CD14-positive monocyte (primary cell): ENCODE measurements at regions not wholly inside any gene's neighbourhood (a gene's known extent, or its start where the extent isn't known, plus 50 kb on each side); places are given as distances from the start of the nearest gene placed in this dataset.

Experiments
- DNase-seq, 3 donors: peaks; one replicate each; pipeline ENCODE4 v3.0.0-alpha.2; 2011 to 2022
- H2AFZ ChIP-seq: 2 replicates; pipeline ENCODE4 v1.6.0; 2012; ENCODE audit warnings: mild to moderate bottlenecking, low read depth, low read length, inconsistent platforms; ENCODE audit not compliant: insufficient read depth, poor library complexity, severe bottlenecking
- H3K27ac ChIP-seq, 2 donors: 1 replicate in 1 of 2; 2 replicates in 1 of 2; pipeline ENCODE4 v1.5.1; 2012 to 2013; ENCODE audit warnings: low read length in 2 of 2, control low read depth in 1 of 2, inconsistent platforms in 1 of 2, low read depth in 1 of 2, mild to moderate bottlenecking in 1 of 2
- H3K27me3 ChIP-seq, 2 donors: one replicate each; pipeline versions ENCODE4 v1.6.0 to v1.6.1; 2011 to 2013; ENCODE audit warnings: low read length in 2 of 2; ENCODE audit not compliant: control insufficient read depth in 2 of 2, insufficient read depth in 2 of 2
- H3K36me3 ChIP-seq, 2 donors: replicated peaks in 1 of 2; 1 replicate in 1 of 2; 2 replicates in 1 of 2; pipeline versions ENCODE4 v1.5.1 to v1.6.1; 2012 to 2013; ENCODE audit warnings: low read length in 2 of 2, control low read depth in 1 of 2, inconsistent platforms in 1 of 2, mild to moderate bottlenecking in 1 of 2; ENCODE audit not compliant: insufficient read depth in 2 of 2, control insufficient read depth in 1 of 2
- H3K4me1 ChIP-seq, 2 donors: 1 replicate in 1 of 2; 2 replicates in 1 of 2; pipeline versions ENCODE4 v1.5.1 to v1.6.1; 2012 to 2013; ENCODE audit warnings: low read length in 2 of 2, control low read depth in 1 of 2, inconsistent platforms in 1 of 2, mild to moderate bottlenecking in 1 of 2, moderate library complexity in 1 of 2; ENCODE audit not compliant: insufficient read depth in 2 of 2, control insufficient read depth in 1 of 2
- H3K4me2 ChIP-seq: replicated peaks from 2 replicates; pipeline ENCODE3; 2012; ENCODE audit warnings: low read length, moderate library complexity, mild to moderate bottlenecking; ENCODE audit not compliant: poor library complexity, severe bottlenecking; ENCODE audit errors: extremely low read depth
- H3K4me3 ChIP-seq, 3 experiments: fragments of 200-600 bp in 1 of 3; sonication (generic) in 1 of 3; replicated peaks in 1 of 3; 1 replicate in 2 of 3; 2 replicates in 1 of 3; pipeline ENCODE4 v1.5.1; 2011 to 2013; ENCODE audit warnings: low read length in 3 of 3, mild to moderate bottlenecking in 3 of 3, control low read depth in 2 of 3, low read depth in 2 of 3, inconsistent platforms in 1 of 3, moderate library complexity in 1 of 3
- H3K79me2 ChIP-seq: 2 replicates; pipeline ENCODE4 v1.6.0; 2012; ENCODE audit warnings: mild to moderate bottlenecking, control low read depth, inconsistent platforms, low read length, moderate library complexity; ENCODE audit not compliant: insufficient read depth
- H3K9ac ChIP-seq: 2 replicates; pipeline ENCODE4 v1.6.0; 2017; ENCODE audit warnings: low read length, mild to moderate bottlenecking; ENCODE audit not compliant: insufficient read depth, poor library complexity, severe bottlenecking
- H3K9me3 ChIP-seq, 2 donors: replicated peaks in 1 of 2; 1 replicate in 1 of 2; 2 replicates in 1 of 2; pipeline versions ENCODE4 v1.5.1 to v1.6.1; 2012 to 2013; ENCODE audit warnings: low read length in 2 of 2, control low read depth in 1 of 2; ENCODE audit not compliant: control insufficient read depth in 1 of 2, insufficient read depth in 1 of 2
- H4K20me1 ChIP-seq: 2 replicates; pipeline ENCODE4 v1.6.0; 2012; ENCODE audit warnings: mild to moderate bottlenecking, low read length, control low read depth, moderate library complexity; ENCODE audit not compliant: insufficient read depth
- H3K27ac Mint-ChIP-seq, 7 donors: one replicate each; pipeline ENCODE4 v1.8.0; 2020; ENCODE audit warnings: mild to moderate bottlenecking in 7 of 7, mixed read lengths in 7 of 7, moderate library complexity in 6 of 7, inconsistent platforms in 2 of 7
- H3K27me3 Mint-ChIP-seq, 3 donors: one replicate each; pipeline ENCODE4 v1.8.0; 2021 to 2022; ENCODE audit warnings: low read depth in 3 of 3, mild to moderate bottlenecking in 3 of 3, mixed read lengths in 3 of 3, moderate library complexity in 3 of 3, inconsistent platforms in 1 of 3
- H3K36me3 Mint-ChIP-seq, 2 donors: one replicate each; pipeline ENCODE4 v1.8.0; 2020; ENCODE audit warnings: mixed read lengths in 2 of 2, inconsistent platforms in 1 of 2, mild to moderate bottlenecking in 1 of 2
- H3K4me1 Mint-ChIP-seq: one replicate; pipeline ENCODE4 v1.8.0; 2020; ENCODE audit warnings: mild to moderate bottlenecking, mixed read lengths
- H3K4me3 Mint-ChIP-seq, 2 donors: one replicate each; pipeline ENCODE4 v1.8.0; 2020; ENCODE audit warnings: mild to moderate bottlenecking in 2 of 2, mixed read lengths in 2 of 2, moderate library complexity in 1 of 2
- H3K9me3 Mint-ChIP-seq, 7 donors: one replicate each; pipeline ENCODE4 v1.8.0; 2020 to 2022; ENCODE audit warnings: mixed read lengths in 7 of 7, mild to moderate bottlenecking in 6 of 7, moderate library complexity in 6 of 7, inconsistent platforms in 2 of 7
- WGBS: methylation state at CpG from one replicate; pipeline ENCODE4 v1.1.5; 2013; ENCODE audit warnings: missing lambda C conversion rate; ENCODE audit not compliant: insufficient coverage; 5-methylcytosine and 5-hydroxymethylcytosine counted together
- intact Hi-C, 2 donors: fragments of 100-400 bp; cut with micrococcal nuclease; formaldehyde crosslinking; loops; one replicate each; pipeline versions ENCODE4 v1.15.0 to v1.15.1; 2023
- TF ChIP-seq, protein P1 (sequence below): fragments of 200-600 bp; IDR thresholded peaks from one replicate; pipeline ENCODE4 v1.8.0; 2022; ENCODE audit warnings: antibody characterized with exemption, mild to moderate bottlenecking

- intact Hi-C loops = no loop called here
- H3K27me3 Mint-ChIP-seq = no peaks in the 10 kb centered on the region
Measured at GRCh38 chr13:86974995-86975328, 696.2 kb upstream of the SLITRK5 start.

GRCh38 chr13:86976521-86977324 is 694.4 kb upstream of the SLITRK5 start:
- no peak for DNase-seq
- no peak overlapping the region for H3K4me3 Mint-ChIP-seq
- no peaks in the 10 kb centered on the region for H3K36me3 Mint-ChIP-seq
- Histone ChIP-seq H4K20me1 (no peaks in the 10 kb centered on the region), H3K27me3 (no peaks in the 10 kb centered on the region), H3K4me3 (no peak overlapping the region), H3K9ac (no peak overlapping the region), H3K4me1 (no peaks in the 10 kb centered on the region), H3K36me3 (no peaks in the 10 kb centered on the region), H3K9me3 (no peaks in the 10 kb centered on the region), H3K79me2 (no peaks in the 10 kb centered on the region), H3K27ac (no peak overlapping the region), H2AFZ (no peak overlapping the region), H3K4me2 (no peak overlapping the region)
- no peaks in the 10 kb centered on the region for H3K27me3 Mint-ChIP-seq
- H3K4me1 Mint-ChIP-seq = no peaks in the 10 kb centered on the region
- intact Hi-C loops = no loop called here
- TF ChIP-seq, protein P1, sequence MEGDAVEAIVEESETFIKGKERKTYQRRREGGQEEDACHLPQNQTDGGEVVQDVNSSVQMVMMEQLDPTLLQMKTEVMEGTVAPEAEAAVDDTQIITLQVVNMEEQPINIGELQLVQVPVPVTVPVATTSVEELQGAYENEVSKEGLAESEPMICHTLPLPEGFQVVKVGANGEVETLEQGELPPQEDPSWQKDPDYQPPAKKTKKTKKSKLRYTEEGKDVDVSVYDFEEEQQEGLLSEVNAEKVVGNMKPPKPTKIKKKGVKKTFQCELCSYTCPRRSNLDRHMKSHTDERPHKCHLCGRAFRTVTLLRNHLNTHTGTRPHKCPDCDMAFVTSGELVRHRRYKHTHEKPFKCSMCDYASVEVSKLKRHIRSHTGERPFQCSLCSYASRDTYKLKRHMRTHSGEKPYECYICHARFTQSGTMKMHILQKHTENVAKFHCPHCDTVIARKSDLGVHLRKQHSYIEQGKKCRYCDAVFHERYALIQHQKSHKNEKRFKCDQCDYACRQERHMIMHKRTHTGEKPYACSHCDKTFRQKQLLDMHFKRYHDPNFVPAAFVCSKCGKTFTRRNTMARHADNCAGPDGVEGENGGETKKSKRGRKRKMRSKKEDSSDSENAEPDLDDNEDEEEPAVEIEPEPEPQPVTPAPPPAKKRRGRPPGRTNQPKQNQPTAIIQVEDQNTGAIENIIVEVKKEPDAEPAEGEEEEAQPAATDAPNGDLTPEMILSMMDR = no peak
- H3K27ac Mint-ChIP-seq = no peak overlapping the region
- H3K9me3 Mint-ChIP-seq = no peaks in the 10 kb centered on the region
- WGBS = 80% methylated on average over 1 of the region's 4 CpGs

More at GRCh38 chr13:86974995-86975328, 696.2 kb upstream of the SLITRK5 start:
- no peaks in the 10 kb centered on the region for H3K27me3 ChIP-seq
- H3K36me3 ChIP-seq = no peaks in the 10 kb centered on the region
- no peaks in the 10 kb centered on the region for H3K36me3 Mint-ChIP-seq
- no peaks in the 10 kb centered on the region for H3K9me3 ChIP-seq
- no peaks in the 10 kb centered on the region for H3K79me2 ChIP-seq
- TF ChIP-seq, protein P1 = no peak
- no peaks in the 10 kb centered on the region for H3K4me1 Mint-ChIP-seq
- no peak overlapping the region for H2AFZ ChIP-seq
- H3K4me3 Mint-ChIP-seq = no peak overlapping the region
- no peaks in the 10 kb centered on the region for H4K20me1 ChIP-seq
- no peak overlapping the region for H3K4me2 ChIP-seq
- no peak overlapping the region for H3K27ac Mint-ChIP-seq
- no peak overlapping the region for H3K27ac ChIP-seq
- no CpG with 5 or more reads among the region's 1 CpG for WGBS
- H3K4me3 ChIP-seq = no peak overlapping the region
- DNase-seq = no peak
- H3K9ac ChIP-seq = no peak overlapping the region
- no peaks in the 10 kb centered on the region for H3K9me3 Mint-ChIP-seq
- no peaks in the 10 kb centered on the region for H3K4me1 ChIP-seq
